Myocyte (in vitro differentiated cells): ENCODE measurements at regions not wholly inside any gene's neighbourhood (a gene's known extent, or its start where the extent isn't known, plus 50 kb on each side); places are given as distances from the start of the nearest gene placed in this dataset.

Source experiments
- DNase-seq: peaks from one replicate; pipeline ENCODE4 v3.0.0-alpha.2; 2012; ENCODE audit warnings: low read depth

DNA sequence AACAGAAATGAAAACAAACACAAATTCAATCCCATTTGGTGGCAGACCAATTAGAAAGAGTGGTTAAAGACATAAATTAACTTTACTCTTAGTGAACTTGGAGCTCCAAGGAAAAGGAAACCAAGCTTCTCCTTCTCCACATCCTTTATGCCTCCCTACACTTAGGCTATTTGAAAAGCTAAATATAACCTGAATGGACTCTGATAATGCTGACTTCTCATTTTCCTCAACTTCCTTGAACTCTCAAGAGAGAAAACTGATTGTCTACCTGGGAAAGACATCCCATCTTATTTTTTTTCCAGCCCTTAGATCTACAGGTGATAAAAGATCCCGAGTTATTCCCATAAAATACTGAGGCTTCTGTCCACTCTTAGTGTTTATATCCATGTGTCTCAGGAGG is 178.4 kb upstream of the SPAG17 start:
- no peak for DNase-seq

DNA sequence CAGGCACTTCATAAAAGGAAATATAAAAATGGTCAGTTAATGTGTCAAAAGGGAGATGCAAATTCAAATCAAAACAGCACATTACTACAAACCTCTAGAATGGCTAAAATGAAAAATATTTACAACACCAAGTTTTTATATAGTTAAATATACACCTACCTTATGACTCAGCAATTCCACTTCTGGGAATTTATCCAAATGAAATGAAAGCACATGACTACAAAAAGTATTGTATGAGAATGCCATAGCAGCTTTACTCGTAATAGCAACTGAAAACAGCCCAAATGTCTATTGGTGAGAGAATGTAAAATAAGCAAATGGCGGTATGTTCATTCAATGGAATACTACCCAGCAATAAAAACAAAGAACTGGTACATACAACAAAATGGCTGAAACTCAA is 175.8 kb upstream of the SPAG17 start:
- DNase-seq, result no peak

DNA sequence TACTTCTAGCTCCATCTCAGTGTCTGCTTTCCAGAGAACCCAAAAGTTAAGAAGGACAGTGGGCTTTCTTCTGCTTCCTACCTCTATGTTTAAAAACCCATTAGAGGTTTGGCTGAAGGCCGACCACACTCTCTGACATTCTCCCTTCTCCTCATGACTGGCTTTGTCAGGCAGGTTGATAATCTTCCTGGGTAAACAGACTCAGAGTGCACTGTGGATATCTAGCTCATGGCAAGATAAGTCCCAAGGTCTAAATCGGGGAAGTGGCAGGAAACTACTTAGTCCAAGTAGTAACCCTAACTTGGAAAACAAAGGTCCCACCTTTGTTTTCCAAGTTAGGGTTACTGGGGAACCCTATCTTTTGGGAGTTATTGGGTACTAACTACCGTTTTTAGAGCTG is 161.9 kb upstream of the SPAG17 start:
- no peak for DNase-seq

DNA sequence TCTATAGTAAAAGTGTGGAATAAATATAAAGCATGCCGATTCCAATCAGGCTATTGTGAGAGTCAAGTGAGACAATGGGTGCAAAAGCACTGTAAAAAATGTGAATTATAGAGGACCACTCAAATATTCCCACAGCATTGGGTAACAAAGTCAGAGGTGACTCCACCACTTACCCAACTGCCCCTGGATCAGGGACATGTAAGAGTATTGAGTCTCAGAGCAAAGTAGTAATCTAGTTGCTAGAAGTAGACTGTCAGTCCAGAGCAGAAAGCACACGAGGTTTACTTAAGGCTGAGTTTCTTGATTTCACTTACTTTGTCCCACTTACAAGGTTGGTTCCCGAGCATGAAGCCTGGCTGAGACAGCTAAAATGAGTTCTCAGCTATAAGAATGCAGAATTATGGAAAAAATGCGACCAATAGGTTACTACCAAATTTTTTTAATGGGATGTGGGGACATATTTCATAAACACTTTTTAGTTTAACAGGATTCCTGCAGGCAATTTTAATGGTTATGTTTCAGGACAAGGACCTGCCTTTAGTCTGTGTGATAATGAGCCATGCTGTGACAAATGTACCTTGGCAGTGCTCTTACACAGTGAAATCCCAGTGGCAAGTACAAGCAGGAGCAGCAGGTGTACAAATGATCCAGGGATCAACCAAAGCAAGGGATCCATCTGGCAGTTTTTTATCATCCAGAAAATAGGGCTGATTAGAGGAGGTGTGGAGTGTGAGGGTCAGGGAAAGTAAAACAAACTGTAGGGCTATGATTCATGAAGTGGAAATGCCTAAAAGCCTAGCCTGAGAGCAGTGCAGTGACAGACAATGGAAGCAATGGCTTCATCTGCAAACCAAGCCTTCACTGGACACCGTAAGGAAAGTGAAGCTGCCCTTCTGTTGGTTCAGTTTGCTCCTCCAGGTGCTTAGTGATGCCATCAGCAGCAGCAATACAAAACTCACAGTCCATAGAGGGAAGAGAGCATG is 156.2 kb upstream of the SPAG17 start:
- no peak for DNase-seq

DNA sequence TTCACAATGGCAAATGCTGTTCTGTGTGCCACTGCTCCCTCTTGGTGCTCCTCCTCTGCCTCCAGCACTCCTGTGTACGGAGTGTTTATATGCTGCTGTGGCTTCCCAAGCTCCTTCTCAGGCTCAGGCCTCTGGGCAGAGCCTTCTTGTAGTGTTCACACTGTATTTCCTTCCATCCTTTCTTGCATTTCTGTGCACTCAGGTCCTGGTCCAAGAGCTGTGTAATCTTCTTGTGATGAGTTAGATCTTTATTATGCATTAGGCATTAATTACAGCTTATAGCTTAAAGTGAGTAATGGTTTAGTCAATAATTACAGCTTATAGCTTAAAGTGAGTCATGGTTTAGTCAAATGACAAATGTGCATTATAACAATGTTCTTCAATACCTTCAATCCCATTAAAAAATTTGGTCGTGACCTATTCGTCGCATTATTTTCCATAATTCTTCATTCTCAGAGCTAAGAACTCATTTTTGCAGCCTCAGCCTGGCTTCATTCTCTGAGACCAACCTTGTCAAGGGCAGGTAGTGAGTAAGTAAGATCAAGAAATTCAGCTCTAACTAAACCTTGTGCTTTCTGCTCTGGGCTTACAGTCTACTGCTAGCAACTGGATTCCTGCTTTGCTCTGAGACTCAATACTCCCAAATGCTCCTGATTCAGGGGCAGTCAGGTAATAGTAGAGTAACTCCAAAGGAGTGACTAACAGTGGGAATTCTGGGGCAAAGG is 154.5 kb upstream of the SPAG17 start:
- DNase-seq, result no peak

DNA sequence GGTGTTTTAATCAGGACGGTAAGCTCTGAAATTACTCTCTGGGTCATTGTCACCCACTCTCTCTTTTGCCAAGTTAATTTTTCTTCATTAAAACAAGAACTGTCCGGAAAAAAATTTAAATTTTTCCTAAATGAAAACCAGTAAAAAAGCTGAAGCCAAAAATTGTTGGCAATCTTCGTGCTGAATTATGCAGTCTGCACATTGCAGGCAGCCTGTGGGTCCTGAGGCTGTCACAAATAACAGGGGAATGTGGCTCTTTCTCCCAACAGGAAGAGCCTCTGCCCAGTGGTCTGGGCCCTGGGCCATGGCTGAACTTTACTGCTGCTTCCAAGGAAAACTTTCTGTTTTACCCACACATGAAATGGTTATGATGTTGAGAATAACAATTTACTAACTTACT is 153.9 kb upstream of the SPAG17 start:
- no peak for DNase-seq

DNA sequence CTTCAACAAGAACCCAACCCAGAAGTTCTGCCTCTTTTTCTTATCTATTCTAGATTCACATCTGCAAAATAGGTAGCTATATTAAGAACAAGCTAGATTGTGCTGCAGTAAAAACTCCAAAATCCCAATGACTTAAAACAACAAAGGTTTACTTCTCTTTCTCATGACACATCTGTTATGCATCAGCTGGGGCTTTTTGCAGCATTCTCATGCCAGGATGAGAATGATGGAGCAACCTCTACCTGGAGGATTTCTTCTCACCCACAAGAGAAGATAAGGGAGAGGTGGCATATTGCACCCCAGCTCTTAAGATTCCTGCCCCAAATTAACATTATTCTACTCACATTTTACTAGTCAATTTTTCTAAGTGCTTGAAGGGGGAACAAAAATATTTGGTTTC is 152.3 kb upstream of the SPAG17 start:
- DNase-seq, result no peak

DNA sequence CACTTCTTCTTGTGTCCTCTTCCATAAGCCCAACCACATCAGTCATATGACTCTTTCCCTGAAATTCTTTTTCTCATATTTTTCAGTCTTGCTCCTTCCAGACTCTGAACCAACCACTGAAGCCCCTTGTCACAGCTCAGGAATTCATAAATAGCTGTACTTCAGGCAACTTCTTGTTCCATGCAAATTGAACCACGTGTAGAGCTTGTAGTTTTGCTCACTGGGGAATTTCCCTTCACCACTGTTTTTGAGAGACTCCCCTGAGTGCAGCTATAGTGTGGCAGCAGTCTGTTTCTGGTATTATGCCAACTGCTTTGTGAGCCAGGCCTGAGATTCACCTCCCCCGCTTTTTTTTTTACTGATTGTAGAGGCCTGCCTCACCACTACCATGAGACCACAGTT is 150.3 kb upstream of the SPAG17 start:
- no peak for DNase-seq

DNA sequence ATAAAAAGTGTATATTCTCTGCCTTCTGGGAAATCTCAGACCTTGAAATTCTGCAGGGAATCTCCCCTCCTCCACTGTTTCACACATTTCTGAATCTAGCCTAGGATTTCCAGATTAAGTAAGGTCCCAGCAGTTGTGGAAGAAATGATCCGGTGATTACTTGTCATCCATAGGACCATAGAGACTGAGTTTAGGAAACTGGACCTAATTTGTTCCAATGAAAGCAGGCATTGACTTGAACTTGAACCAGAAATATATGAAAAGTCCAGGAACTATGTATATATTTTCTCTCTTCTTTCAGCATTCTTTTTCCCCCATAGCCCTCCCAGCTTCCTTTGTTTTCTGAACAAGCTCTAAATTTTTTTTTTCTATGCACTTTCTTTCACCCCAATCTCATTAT is 149.5 kb upstream of the SPAG17 start:
- DNase-seq, result no peak

DNA sequence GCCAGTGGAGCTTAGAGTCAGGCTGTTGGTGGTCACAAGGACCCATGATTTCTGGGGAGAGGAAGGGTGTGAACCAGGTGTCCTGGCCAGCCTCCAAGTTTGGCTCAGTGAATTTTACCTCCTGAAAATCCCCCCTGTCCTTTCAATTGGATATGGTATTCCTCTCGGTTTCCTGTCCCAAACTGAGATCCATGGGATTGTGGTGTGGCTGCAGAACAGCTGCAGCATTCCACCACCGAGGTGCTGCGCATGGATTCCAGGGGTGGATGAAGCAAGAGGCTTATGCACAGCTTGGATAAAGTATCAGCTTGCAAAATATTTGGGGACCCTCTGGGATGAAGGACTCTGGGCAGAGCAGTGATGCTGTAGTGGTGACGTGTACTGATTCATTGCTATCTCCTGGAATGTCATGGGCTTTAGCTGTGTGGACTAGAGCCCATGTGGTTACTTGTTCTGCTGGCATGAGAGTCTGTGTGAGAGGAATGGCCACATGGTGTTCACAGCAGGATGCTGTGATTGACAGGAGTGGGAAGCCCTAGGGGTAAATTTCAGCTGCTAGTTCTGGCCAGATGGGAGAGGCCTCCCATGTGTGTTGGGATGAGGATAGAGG is 148.7 kb upstream of the SPAG17 start:
- DNase-seq, result peak; percentile 87

DNA sequence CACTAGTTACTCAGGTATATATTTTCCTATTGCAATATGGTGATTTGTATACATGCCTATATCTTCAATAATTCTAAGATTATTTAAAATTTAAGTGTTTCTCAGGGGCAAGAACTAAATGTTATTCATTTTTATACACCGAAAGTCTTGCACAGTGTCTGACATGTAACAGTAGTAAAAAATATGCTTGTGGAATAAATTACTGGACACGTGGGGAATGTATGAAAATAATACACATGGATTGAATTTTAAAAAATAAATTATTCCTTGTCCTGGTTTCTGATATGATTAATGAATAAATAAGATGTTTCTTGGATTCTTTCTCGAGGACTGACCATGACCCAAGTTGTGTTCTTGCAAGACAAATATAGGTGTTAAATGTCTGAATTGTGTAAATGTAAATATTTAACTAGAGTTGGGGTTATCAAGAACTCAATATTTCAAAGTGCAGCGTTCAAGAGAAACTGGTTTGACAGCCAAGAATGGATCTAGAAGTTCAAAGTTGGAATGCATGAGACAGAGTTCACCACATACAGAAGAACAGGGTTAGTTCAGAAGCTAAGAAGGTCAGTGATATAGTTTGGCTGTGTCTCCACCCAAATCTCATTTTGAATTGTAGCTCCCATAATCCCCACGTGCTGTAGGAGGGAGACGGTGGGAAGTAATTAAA is 142.1 kb upstream of the SPAG17 start:
- DNase-seq, result no peak

DNA sequence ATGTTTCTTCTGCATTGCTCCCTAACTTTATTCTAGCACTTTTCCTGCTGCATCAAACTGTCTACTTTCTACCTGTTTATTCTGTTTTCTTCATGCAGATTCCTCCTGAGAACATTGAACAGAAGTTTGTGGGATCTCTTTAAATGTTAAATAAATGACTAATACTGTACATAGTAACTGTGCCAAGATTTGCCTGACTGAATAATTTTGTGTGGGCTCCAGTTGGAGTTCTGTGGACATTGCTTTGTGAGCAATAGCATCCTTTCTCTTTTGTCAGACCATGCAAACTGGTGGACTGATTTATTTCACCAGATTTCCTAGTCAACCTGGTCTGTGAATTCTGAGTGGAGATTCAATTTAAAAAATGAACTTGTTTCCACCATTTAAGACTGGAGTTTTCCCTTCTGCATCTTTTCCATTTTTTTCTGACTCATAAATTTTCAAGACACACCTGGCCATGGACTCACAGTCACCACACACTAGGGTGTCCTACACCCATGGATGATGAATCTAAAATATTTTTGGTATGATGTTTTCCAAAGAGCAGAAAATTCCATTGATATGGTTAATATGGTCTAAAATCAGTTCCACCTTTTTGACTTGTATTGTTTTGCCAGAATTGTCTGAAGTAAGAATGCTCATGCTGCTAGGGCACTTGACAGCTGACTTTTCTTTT is 140.7 kb upstream of the SPAG17 start:
- no peak for DNase-seq

DNA sequence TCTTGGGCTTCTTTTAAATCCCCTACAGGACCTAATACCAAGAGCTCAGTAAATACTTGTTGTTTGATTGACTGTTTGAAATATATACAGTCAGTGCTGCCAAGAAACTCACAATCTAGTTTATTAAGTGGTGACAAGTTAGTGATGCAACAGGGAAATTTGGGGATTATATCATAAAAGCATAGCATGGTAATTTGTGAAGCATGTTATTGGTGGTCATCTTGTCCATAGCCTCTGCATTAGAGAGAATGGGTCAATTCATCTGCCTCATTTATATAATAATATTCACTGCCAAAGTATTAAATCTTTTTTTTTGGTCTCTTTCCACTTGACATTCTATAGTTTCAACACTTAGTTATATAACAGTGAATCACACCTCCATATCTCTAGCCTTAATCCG is 138.2 kb upstream of the SPAG17 start:
- DNase-seq, result no peak

DNA sequence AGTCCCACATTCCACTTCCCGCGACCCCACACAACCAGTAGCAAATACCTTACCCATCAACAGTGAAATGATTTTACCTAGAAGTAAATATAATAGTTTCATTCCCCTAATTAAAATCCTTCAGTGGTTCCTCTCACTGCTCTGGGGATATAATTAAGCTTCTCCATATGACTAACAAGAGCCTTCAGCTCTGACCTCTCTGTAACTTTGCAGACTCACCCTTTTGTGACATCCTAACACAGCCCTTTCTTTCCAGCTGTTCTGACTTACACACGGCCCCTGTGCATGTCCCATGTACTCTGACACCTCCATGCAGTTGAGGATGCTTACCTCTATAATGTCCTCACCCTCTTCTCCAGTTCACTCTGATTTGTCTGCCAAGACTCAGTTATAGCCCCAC is 137.3 kb upstream of the SPAG17 start:
- no peak for DNase-seq

DNA sequence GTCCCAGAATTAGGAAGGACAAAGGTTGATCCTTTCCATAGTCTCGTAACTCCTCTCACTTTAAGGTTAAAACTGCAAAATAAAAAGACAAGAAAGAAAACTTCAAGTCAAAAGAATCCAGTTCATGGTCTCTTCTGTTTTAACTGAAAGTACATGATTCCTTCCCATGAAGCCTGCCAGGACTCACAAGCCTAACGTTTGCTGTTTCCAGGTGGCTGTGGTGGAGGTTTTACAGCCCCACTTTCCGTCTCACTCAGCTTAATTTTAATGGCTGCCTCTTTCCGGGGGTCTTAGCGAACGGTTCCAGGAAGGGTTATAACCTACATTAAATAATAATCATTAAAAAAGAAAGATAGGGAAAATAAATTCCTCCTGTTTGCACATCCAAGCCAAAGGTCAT is 136.8 kb upstream of the SPAG17 start:
- no peak for DNase-seq

DNA sequence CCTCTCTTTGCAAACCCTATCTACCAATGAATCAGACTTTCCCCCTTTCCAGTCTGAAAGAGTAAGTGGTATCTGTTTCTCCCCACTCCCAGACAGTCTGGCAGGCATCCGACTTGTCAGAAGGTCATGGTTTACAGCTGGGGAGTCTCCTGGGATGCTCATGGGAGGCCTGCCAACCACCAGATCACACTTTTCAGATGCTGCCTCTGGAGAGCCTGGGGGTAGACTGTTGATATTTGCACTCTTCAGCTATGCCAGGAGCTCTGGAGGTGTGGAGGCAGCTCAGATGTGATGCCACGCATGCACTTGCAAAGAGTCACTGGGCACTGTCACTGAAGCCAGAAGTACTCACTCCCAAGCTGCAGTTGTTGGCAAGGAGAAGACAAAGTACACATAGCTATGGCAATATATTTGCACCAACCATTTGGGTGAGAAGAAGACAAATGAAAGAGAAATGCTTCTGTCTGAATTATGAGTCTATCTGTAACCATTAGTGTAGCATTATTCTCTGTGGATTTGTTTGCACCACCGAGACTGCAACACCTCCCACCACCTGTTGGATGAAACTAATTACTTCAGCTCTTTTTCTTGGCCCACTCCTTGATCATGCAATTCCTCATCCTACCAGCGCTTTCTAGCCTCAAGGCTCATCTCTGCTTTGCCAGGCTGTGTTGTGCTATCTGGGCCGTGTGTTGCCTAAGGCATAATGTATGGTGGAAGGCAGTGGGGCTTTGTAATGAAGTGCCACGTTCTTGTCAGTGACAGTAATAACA is 133.0 kb upstream of the SPAG17 start:
- DNase-seq, result peak; percentile 14

DNA sequence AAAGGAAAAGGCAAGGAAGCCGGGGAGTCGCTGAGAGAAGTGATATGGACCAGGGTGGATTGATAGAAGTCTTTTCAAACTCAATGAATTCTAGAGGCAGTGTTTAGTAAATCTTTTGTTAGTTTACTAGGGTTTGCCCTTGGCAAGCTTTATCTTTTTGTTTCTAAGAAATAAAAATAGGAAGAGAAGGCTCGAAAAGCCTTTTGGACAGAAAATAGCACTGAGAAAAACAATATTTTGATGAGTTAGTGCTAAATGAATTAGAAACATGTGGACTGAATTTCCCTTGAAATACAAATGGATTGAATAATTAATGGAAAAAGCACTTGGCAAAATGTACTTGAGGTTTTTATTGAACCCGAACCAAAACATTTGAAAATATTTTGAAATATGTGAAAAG is 121.8 kb upstream of the SPAG17 start:
- no peak for DNase-seq

DNA sequence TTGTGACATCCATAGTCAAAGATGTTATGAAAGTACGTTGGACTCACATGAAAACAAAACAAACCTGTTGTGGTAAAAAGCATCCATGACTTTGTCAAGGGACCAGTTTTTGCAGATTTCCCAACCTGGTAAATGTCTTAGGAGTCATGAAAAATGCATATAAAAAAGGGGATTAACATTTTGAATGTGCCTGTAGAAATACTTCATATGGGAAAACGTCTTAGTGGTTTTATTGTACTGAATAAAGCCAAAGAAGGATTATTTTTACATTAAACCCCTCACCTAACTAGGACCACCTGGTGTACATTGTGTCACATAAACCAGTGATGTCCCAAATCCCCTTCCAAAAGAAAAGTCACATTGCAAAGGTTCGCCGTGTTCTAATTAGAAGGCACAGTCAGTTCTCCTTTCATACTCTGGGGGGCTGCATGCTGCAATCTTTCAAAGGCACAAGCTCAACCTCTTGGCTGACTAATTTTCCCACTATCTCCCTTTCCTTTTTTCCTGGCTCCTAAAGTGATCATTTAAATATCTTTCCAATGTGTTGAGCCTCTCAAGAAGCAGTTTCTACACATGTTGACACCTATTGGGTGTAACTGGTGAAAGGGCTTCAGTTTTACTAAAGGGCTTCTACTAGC is 119.8 kb upstream of the SPAG17 start:
- peak; percentile 38 for DNase-seq

DNA sequence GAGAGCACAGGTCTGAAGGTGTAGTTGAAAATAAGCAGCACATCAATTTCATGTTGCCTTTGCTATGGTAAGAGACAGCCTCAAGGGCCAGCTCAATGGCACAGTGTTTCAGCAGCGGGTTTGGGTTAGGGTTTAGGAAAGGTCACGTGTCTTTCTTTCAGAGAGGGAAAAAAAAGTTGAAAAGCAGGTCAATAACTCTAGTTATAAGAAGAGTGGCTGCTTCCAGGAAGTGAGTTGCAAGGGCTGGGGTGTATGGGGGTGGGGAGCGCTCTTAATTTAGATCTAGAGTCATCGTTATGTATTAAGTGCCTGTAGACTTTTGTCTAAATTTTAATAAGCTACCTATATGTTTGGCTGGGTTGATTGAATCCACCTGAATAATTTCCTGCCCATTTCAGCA is 118.5 kb upstream of the SPAG17 start:
- DNase-seq, result peak; percentile 13

DNA sequence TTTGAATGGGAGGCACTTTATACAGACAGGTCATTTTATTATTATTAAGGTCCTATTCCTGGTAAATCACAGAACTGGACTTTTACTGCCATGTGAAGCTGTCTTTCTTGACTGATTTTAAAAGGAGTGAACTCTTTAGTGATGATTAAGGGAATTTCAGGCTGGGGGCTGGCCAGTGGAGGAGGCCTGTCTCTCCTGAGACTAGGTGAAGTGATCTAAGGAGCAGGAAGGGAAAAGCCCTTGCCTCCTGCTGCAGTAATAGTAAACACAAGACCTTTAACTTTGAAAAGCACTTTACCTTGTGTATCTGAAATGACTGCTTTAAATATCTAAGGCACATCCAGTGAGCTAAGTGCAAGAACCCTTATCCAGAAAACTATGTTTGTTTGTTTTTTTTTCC is 118.0 kb upstream of the SPAG17 start:
- DNase-seq, result peak; percentile 30
